SK-N-SH (cell line): ENCODE measurements at regions not wholly inside any gene's neighbourhood (a gene's known extent, or its start where the extent isn't known, plus 50 kb on each side); places are given as distances from the start of the nearest gene placed in this dataset.

Source experiments
- CHD2 ChIP-seq: fragments of 150-350 bp; IDR thresholded peaks from 2 replicates; pipeline ENCODE4 v1.6.1; 2018; ENCODE audit warnings: low read length; ENCODE audit not compliant: partially characterized antibody
- CTCF ChIP-seq: fragments of 200-600 bp; sonication (generic); IDR thresholded peaks from 2 replicates; pipeline ENCODE4 v1.6.1; 2017; ENCODE audit warnings: antibody characterized with exemption, mild to moderate bottlenecking, moderate library complexity
- EZH2phosphoT487 ChIP-seq: fragments of 200-600 bp; sonication (generic); IDR thresholded peaks from 2 replicates; pipeline ENCODE4 v1.6.1; 2017; ENCODE audit warnings: low read depth, mixed run types, mild to moderate bottlenecking, antibody characterized with exemption, moderate library complexity, borderline replicate concordance
- FOXM1 ChIP-seq: IDR thresholded peaks from 2 replicates; pipeline ENCODE4 v1.4.0; 2012; ENCODE audit warnings: low read depth, mild to moderate bottlenecking
- GABPA ChIP-seq: IDR thresholded peaks from 2 replicates; pipeline ENCODE4 v1.4.0; 2012; ENCODE audit warnings: low read depth, mild to moderate bottlenecking
- RCOR1 ChIP-seq: fragments of 150-350 bp; IDR thresholded peaks from 2 replicates; pipeline ENCODE4 v1.6.1; 2017; ENCODE audit warnings: antibody characterized with exemption, low read length
- REST ChIP-seq: IDR thresholded peaks from 2 replicates; pipeline ENCODE4 v1.6.1; 2012; ENCODE audit warnings: mild to moderate bottlenecking, low read depth, low read length, moderate library complexity
- TEAD4 ChIP-seq: IDR thresholded peaks from 2 replicates; pipeline ENCODE4 v1.4.0; 2012; ENCODE audit warnings: mild to moderate bottlenecking, borderline replicate concordance; ENCODE audit not compliant: insufficient read depth
- USF1 ChIP-seq: IDR thresholded peaks from 2 replicates; pipeline ENCODE4 v1.4.0; 2012; ENCODE audit warnings: low read depth, borderline replicate concordance
- YY1 ChIP-seq: IDR thresholded peaks from 2 replicates; pipeline ENCODE4 v1.4.0; 2012; ENCODE audit warnings: low read depth, mild to moderate bottlenecking
- ZBTB33 ChIP-seq: IDR thresholded peaks from 2 replicates; pipeline ENCODE4 v1.4.0; 2012; ENCODE audit warnings: low read depth, borderline replicate concordance

- no peak for TF ChIP-seq TEAD4
- TF ChIP-seq YY1, result no peak
- no peak for TF ChIP-seq EZH2phosphoT487
- no peak for TF ChIP-seq CTCF
- no peak for TF ChIP-seq RCOR1
- TF ChIP-seq CHD2, result no peak
- TF ChIP-seq REST, result no peak
- TF ChIP-seq GABPA, result no peak
- TF ChIP-seq FOXM1, result no peak
- no peak for TF ChIP-seq ZBTB33
- no peak for TF ChIP-seq USF1
Measured at GRCh38 chr7:66419210-66419609, 209.5 kb upstream of the KCTD7 start.
